ENCODE measurements at regions not wholly inside any gene's neighbourhood (a gene's known extent, or its start where the extent isn't known, plus 50 kb on each side); places are given as distances from the start of the nearest gene placed in this dataset.

DNA sequence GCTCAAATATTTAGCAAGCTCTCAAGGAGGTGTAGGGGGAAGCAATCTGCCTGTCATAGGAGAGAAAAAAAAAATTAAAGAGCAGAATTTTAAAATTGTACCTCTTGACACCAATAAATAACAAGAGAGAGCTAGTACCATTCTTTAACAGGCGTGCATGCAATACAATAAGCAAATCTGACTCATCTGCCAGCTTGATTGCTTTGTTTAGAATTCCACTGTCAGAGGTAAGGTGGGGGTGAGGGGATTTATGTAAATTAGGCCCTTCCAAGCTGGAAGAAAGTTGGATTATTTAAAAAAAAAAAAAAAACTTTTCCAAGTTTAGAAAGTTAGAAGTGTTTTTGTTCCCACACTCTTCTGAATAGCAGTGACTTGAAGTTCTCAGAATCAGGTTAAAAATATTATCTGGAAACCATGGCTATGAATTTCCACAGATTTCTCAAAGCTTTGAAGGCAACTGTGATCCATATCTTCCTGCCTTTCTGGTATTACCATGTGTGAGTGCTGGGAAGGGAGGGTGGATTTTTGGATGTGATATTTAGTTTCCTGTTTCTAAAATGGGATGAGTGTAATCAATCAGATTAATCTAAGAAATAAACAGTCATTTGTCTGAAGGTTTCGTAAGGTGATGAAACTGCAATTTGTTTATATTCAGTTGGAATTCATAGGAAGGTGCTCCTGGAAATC lies 477.5 kb downstream of the TLE4 start:
- Mint-ChIP-seq H3K4me3 (ENCODE audit: unreplicated experiment) (no peak overlapping the region), H3K4me1 (ENCODE audit: low read depth, unreplicated experiment) (no peaks in the 10 kb centered on the region), H3K27ac (ENCODE audit: unreplicated experiment) (no peak overlapping the region), H3K27me3 (ENCODE audit: unreplicated experiment) (no peaks in the 10 kb centered on the region), H3K9me3 (ENCODE audit: unreplicated experiment) (no peaks in the 10 kb centered on the region), H3K36me3 (ENCODE audit: unreplicated experiment) (peaks cover 6% of the 10 kb centered on the region)
- TF ChIP-seq, protein P1, sequence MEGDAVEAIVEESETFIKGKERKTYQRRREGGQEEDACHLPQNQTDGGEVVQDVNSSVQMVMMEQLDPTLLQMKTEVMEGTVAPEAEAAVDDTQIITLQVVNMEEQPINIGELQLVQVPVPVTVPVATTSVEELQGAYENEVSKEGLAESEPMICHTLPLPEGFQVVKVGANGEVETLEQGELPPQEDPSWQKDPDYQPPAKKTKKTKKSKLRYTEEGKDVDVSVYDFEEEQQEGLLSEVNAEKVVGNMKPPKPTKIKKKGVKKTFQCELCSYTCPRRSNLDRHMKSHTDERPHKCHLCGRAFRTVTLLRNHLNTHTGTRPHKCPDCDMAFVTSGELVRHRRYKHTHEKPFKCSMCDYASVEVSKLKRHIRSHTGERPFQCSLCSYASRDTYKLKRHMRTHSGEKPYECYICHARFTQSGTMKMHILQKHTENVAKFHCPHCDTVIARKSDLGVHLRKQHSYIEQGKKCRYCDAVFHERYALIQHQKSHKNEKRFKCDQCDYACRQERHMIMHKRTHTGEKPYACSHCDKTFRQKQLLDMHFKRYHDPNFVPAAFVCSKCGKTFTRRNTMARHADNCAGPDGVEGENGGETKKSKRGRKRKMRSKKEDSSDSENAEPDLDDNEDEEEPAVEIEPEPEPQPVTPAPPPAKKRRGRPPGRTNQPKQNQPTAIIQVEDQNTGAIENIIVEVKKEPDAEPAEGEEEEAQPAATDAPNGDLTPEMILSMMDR (IDR thresholded peaks at IDR 0.05; ENCODE audit: partially characterized antibody, unreplicated experiment) = no peak
- no peak for DNase-seq

DNA sequence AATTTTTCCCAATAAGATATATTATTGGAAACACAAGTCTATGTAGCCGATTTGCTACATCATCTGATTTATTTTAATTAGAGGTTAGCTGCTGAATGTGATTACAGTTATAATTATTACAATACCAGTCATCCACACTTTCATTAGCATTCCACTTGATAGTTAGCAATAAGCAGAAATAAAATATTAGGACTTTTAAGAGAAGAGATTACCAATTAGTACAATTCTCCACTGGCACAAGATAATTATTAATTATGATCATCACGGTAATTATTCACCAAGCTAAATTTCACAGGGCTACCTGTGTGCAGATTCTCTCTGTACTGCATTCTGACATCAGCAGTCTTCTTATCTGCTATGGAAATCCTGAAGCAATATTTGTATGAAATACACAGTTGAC lies 474.7 kb downstream of the TLE4 start:
- H3K27me3 Mint-ChIP-seq (ENCODE audit: unreplicated experiment) = no peaks in the 10 kb centered on the region
- no peaks in the 10 kb centered on the region for H3K36me3 Mint-ChIP-seq (ENCODE audit: unreplicated experiment)
- no peak overlapping the region for H3K4me3 Mint-ChIP-seq (ENCODE audit: unreplicated experiment)
- no peaks in the 10 kb centered on the region for H3K4me1 Mint-ChIP-seq (ENCODE audit: low read depth, unreplicated experiment)
- H3K27ac Mint-ChIP-seq (ENCODE audit: unreplicated experiment) = no peak overlapping the region
- TF ChIP-seq, protein P1 (IDR thresholded peaks at IDR 0.05; ENCODE audit: partially characterized antibody, unreplicated experiment) = no peak
- no peak for DNase-seq
- H3K9me3 Mint-ChIP-seq (ENCODE audit: unreplicated experiment) = no peaks in the 10 kb centered on the region

DNA sequence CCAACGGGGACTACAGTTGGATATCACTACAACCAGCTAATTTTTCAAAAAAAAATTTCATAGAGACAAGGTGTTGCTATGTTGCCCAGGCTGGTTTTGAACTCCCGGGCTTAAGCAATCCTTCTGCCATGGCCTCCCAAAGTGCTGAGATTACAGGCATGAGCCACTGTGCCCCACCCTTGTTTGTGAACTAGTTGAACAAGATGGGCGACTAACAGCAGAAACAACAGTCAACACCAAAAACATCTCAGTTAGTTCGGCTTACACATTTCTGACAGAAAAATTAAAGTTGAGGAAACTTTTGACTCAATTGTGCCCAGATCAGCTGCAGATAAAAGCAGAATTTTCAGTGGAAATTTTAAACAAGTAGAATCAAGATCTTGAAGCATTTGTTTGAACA lies 470.1 kb downstream of the TLE4 start:
- Mint-ChIP-seq H3K36me3 (ENCODE audit: unreplicated experiment) (no peaks in the 10 kb centered on the region), H3K4me3 (ENCODE audit: unreplicated experiment) (no peak overlapping the region), H3K9me3 (ENCODE audit: unreplicated experiment) (no peaks in the 10 kb centered on the region), H3K4me1 (ENCODE audit: low read depth, unreplicated experiment) (no peaks in the 10 kb centered on the region), H3K27me3 (ENCODE audit: unreplicated experiment) (no peaks in the 10 kb centered on the region), H3K27ac (ENCODE audit: unreplicated experiment) (no peak overlapping the region)
- TF ChIP-seq, protein P1 (IDR thresholded peaks at IDR 0.05; ENCODE audit: partially characterized antibody, unreplicated experiment) = no peak
- DNase-seq = no peak

DNA sequence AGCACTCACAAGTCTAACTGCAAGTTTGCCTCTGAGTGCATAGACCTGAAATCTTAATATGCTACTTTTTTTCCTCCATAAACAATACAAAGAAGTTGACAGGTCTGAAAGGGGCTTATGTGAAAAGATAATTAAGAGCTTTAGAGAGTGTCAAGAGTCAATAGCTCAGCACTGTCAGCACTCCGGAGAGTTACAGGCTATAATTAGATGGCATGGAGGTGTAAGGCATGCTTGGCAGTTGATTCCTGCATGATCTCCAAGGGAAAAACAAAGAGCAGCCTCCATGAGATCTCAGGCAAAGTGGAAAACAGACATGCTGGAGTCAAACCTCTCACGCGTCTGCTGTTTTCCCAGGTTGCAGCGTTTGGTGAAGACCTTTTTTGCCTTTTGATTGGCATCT lies 468.7 kb downstream of the TLE4 start:
- no peaks in the 10 kb centered on the region for H3K36me3 Mint-ChIP-seq (ENCODE audit: unreplicated experiment)
- H3K9me3 Mint-ChIP-seq (ENCODE audit: unreplicated experiment) = no peaks in the 10 kb centered on the region
- TF ChIP-seq, protein P1 (IDR thresholded peaks at IDR 0.05; ENCODE audit: partially characterized antibody, unreplicated experiment) = no peak
- no peaks in the 10 kb centered on the region for H3K4me1 Mint-ChIP-seq (ENCODE audit: low read depth, unreplicated experiment)
- H3K4me3 Mint-ChIP-seq (ENCODE audit: unreplicated experiment) = no peak overlapping the region
- no peak overlapping the region for H3K27ac Mint-ChIP-seq (ENCODE audit: unreplicated experiment)
- no peaks in the 10 kb centered on the region for H3K27me3 Mint-ChIP-seq (ENCODE audit: unreplicated experiment)
- DNase-seq = no peak

DNA sequence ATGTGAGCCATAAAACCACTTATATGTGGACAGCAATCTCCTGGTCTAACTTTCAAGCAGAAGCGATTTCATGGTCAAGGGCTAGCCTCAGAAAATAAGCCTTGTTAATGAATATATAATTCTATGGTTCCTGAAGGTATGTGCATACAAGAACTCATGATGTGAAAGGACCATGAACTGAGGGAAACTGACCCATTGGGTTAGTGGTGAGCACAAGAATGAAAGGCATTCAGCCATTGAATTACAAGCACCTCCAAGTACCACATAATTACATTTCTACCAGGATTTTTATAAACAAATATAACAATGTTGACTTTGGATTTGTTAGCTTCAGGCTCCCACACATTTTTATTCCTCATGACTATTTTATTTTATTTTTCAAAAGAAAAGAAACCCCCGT lies 459.0 kb downstream of the TLE4 start:
- no peaks in the 10 kb centered on the region for H3K4me1 Mint-ChIP-seq (ENCODE audit: low read depth, unreplicated experiment)
- no peaks in the 10 kb centered on the region for H3K9me3 Mint-ChIP-seq (ENCODE audit: unreplicated experiment)

More for the DNA sequence above, 459.0 kb downstream of the TLE4 start:
- no peak for DNase-seq
- H3K27me3 Mint-ChIP-seq (ENCODE audit: unreplicated experiment) = no peaks in the 10 kb centered on the region
- H3K36me3 Mint-ChIP-seq (ENCODE audit: unreplicated experiment) = no peaks in the 10 kb centered on the region
- no peak overlapping the region for H3K27ac Mint-ChIP-seq (ENCODE audit: unreplicated experiment)
- TF ChIP-seq, protein P1 (IDR thresholded peaks at IDR 0.05; ENCODE audit: partially characterized antibody, unreplicated experiment) = no peak
- no peak overlapping the region for H3K4me3 Mint-ChIP-seq (ENCODE audit: unreplicated experiment)
